Vagina (tissue), 2 donors: ENCODE measurements at regions not wholly inside any gene's neighbourhood (a gene's known extent, or its start where the extent isn't known, plus 50 kb on each side); places are given as distances from the start of the nearest gene placed in this dataset.

Source experiments
- DNase-seq, 2 donors: peaks; one replicate each; pipeline ENCODE4 v3.0.0-alpha.2; 2017; ENCODE audit errors: extremely low spot score in 2 of 2
- H3K27ac ChIP-seq: fragments of 200-600 bp; sonication (generic); one replicate; pipeline ENCODE4 v1.5.1; 2019
- H3K27me3 ChIP-seq: fragments of 200-600 bp; sonication (generic); one replicate; pipeline ENCODE4 v1.5.1; 2019
- H3K36me3 ChIP-seq, 2 donors: fragments of 200-600 bp; sonication (generic); one replicate each; pipeline ENCODE4 v1.5.1; 2017 to 2019
- H3K4me1 ChIP-seq: fragments of 200-600 bp; sonication (generic); one replicate; pipeline ENCODE4 v1.5.1; 2019
- H3K4me3 ChIP-seq, 2 donors: fragments of 200-600 bp; sonication (generic); 1 replicate in 1 of 2; 2 replicates in 1 of 2; pipeline ENCODE4 v1.5.1; 2016 to 2019
- H3K9me3 ChIP-seq: fragments of 200-600 bp; sonication (generic); one replicate; pipeline ENCODE4 v1.5.1; 2019
- CTCF ChIP-seq, 3 experiments: fragments of 450-650 bp in 2 of 3; fragments of 200-600 bp in 1 of 3; sonication (generic) in 1 of 3; IDR thresholded peaks; one replicate each; pipeline ENCODE4 v1.5.1; 2017 to 2019; ENCODE audit warnings: antibody characterized with exemption in 3 of 3, mild to moderate bottlenecking in 2 of 3, moderate library complexity in 2 of 3
- POLR2A ChIP-seq, 2 donors: fragments of 450-650 bp; IDR thresholded peaks; one replicate each; pipeline ENCODE4 v1.6.1; 2017; ENCODE audit warnings: antibody characterized with exemption in 2 of 2, mild to moderate bottlenecking in 2 of 2, moderate library complexity in 2 of 2
- POLR2AphosphoS5 ChIP-seq, 2 donors: sonication (generic); formaldehyde crosslinking; IDR thresholded peaks; one replicate each; pipeline ENCODE4 v1.9.0; 2017; ENCODE audit warnings: antibody characterized with exemption in 2 of 2, mild to moderate bottlenecking in 2 of 2, low read depth in 1 of 2; ENCODE audit not compliant: insufficient read depth in 1 of 2
- intact Hi-C: fragments of 100-400 bp; cut with DNase I; formaldehyde crosslinking; loops from one replicate; pipeline ENCODE4 v1.15.1; 2023

GRCh38 chr5:163885117-163885516, 379.7 kb downstream of the MAT2B start:
- no peaks in the 10 kb centered on the region for H3K36me3 ChIP-seq
- H3K9me3 ChIP-seq, result no peaks in the 10 kb centered on the region
- H3K27ac ChIP-seq, result no peak overlapping the region
- no peaks in the 10 kb centered on the region for H3K4me1 ChIP-seq
- no peak for DNase-seq
- intact Hi-C loops, result no loop called here
- no peaks in the 10 kb centered on the region for H3K27me3 ChIP-seq
- no peak overlapping the region for H3K4me3 ChIP-seq
- TF ChIP-seq POLR2AphosphoS5 (IDR thresholded peaks at IDR 0.05; ENCODE audit: insufficient read depth in 1 of 2, low read depth in 1 of 2) (no peak), POLR2A (IDR thresholded peaks at IDR 0.05) (no peak), CTCF (IDR thresholded peaks at IDR 0.05) (no peak)

- no peaks in the 10 kb centered on the region for H3K27me3 ChIP-seq
- no peaks in the 10 kb centered on the region for H3K4me1 ChIP-seq
- H3K4me3 ChIP-seq, result no peak overlapping the region
- no peaks in the 10 kb centered on the region for H3K36me3 ChIP-seq
- no peak overlapping the region for H3K27ac ChIP-seq
- H3K9me3 ChIP-seq, result no peaks in the 10 kb centered on the region
- no peak for DNase-seq
- TF ChIP-seq POLR2A (IDR thresholded peaks at IDR 0.05) (no peak), CTCF (IDR thresholded peaks at IDR 0.05) (no peak), POLR2AphosphoS5 (IDR thresholded peaks at IDR 0.05; ENCODE audit: insufficient read depth in 1 of 2, low read depth in 1 of 2) (no peak)
- intact Hi-C loops, result no loop called here
Measured at GRCh38 chr5:163887854-163888253, 382.4 kb downstream of the MAT2B start.

GRCh38 chr5:163888366-163888765, 382.9 kb downstream of the MAT2B start:
- no peak overlapping the region for H3K4me3 ChIP-seq
- TF ChIP-seq CTCF (IDR thresholded peaks at IDR 0.05) (no peak), POLR2AphosphoS5 (IDR thresholded peaks at IDR 0.05; ENCODE audit: insufficient read depth in 1 of 2, low read depth in 1 of 2) (no peak), POLR2A (IDR thresholded peaks at IDR 0.05) (no peak)
- H3K27ac ChIP-seq, result no peak overlapping the region
- H3K36me3 ChIP-seq, result no peaks in the 10 kb centered on the region
- no peak for DNase-seq
- no peaks in the 10 kb centered on the region for H3K27me3 ChIP-seq
- H3K9me3 ChIP-seq, result no peaks in the 10 kb centered on the region
- no peaks in the 10 kb centered on the region for H3K4me1 ChIP-seq
- intact Hi-C loops, result no loop called here

- no peaks in the 10 kb centered on the region for H3K4me1 ChIP-seq
- no peak overlapping the region for H3K4me3 ChIP-seq
- DNase-seq, result no peak
- intact Hi-C loops, result no loop called here
- TF ChIP-seq POLR2AphosphoS5 (IDR thresholded peaks at IDR 0.05; ENCODE audit: insufficient read depth in 1 of 2, low read depth in 1 of 2) (no peak), CTCF (IDR thresholded peaks at IDR 0.05) (no peak), POLR2A (IDR thresholded peaks at IDR 0.05) (no peak)
- H3K36me3 ChIP-seq, result no peaks in the 10 kb centered on the region
- no peaks in the 10 kb centered on the region for H3K27me3 ChIP-seq
- no peak overlapping the region for H3K27ac ChIP-seq
- H3K9me3 ChIP-seq, result no peaks in the 10 kb centered on the region
Measured at GRCh38 chr5:163889369-163889768, 383.9 kb downstream of the MAT2B start.

- Histone ChIP-seq H3K4me3 (no peak overlapping the region), H3K27ac (no peak overlapping the region), H3K36me3 (no peaks in the 10 kb centered on the region), H3K27me3 (no peaks in the 10 kb centered on the region), H3K4me1 (no peaks in the 10 kb centered on the region), H3K9me3 (no peaks in the 10 kb centered on the region)
- TF ChIP-seq POLR2A (IDR thresholded peaks at IDR 0.05) (no peak), POLR2AphosphoS5 (IDR thresholded peaks at IDR 0.05; ENCODE audit: insufficient read depth in 1 of 2, low read depth in 1 of 2) (no peak), CTCF (IDR thresholded peaks at IDR 0.05) (no peak)
- intact Hi-C loops, result no loop called here
- no peak for DNase-seq
Measured at GRCh38 chr5:163890261-163890660, 384.8 kb downstream of the MAT2B start.
